Activated CD4-positive, alpha-beta T cell treated with anti-CD3 and anti-CD28 coated beads for 48 hours (primary cell): ENCODE measurements at regions not wholly inside any gene's neighbourhood (a gene's known extent, or its start where the extent isn't known, plus 50 kb on each side); places are given as distances from the start of the nearest gene placed in this dataset.
"Not testable (repeated sequence)": the region's sequence is repeated elsewhere in the genome, so short reads cannot be mapped to it uniquely, and the experiment has no call there.

ENCODE experiments used
- DNase-seq: peaks from one replicate; pipeline ENCODE4 v3.0.0-alpha.2; 2020

GRCh38 chr15:22684786-22685185, 101.7 kb upstream of the NIPA1 start:
- not testable (repeated sequence) for DNase-seq

GRCh38 chr15:22699881-22700280, 86.6 kb upstream of the NIPA1 start:
- DNase-seq, result not testable (repeated sequence)

- DNase-seq, result not testable (repeated sequence)
Measured at GRCh38 chr15:22710831-22711341, 75.6 kb upstream of the NIPA1 start.

- DNase-seq, result not testable (repeated sequence)
Measured at GRCh38 chr15:22713933-22714332, 72.5 kb upstream of the NIPA1 start.

DNA sequence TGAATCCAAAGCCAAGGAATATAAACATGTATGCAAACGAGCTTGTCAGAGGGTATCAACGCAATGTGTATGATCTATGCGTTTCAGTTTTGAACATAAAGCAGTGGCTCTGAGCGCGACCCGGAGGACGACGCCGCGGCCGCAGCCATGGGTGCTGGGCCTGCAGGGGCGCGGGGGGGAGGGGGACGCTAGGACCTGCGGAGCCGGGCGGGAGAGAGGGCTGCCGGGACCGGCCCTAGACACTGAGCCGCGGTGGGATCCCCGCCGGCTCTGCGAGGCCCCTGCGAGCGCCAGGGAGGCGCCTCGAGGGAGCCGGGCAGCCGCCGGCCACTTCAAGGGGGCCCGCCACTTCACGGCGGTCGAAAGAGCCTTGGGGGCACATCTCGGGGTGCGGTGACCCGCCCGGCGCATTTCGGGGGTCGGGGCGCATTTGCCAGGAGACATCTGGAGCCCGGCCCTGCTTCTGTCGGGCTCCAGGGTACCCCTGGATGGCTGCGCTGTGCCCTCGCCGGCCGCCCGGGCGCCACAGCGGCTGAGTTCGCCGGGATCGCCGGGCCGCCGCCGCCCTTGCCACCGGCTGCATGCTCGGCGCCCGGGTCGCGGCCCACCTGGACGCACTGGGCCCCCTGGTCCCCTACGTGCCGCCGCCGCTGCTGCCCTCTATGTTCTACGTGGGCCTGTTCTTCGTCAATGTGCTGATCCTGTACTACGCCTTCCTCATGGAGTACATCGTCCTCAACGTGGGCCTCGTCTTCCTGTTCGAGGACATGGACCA, 71.9 kb upstream of the NIPA1 start:
- not testable (repeated sequence) for DNase-seq

DNA sequence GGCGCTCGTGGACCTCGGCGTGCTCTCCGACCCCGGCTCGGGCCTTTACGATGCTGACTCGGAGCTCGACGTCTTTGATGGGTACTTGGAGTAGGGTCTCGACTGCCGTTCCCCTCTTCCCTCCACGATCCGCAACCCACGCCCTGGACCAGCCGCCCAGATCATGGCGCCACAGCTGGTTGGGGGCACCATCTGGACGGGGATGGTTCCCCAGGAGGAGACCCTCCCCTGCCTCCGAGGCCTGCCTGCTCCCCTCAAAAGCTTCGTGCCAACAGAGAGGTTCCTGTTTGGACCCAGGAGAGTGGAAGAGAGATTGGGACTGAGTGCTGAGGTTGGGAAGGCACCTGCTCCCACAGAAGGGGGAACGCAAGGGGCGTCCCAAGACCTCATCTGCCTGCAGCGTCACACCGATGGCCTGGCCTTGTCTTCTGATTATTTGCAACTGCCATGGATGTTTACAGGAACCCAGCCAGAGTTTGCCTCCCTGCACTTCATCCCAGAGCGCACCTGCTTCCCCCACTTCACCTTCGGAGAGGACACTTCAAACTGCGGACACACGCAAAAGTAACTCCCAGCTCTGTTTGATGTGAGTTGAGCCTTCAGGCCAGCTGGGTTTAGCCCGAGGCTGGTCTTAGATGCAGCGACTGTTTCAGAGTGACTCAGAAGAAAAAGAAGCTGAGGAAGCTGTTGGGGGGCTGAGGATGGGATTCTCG, 71.2 kb upstream of the NIPA1 start:
- DNase-seq, result not testable (repeated sequence)

GRCh38 chr15:22719980-22720379, 66.5 kb upstream of the NIPA1 start:
- not testable (repeated sequence) for DNase-seq

GRCh38 chr15:22726104-22726503, 60.3 kb upstream of the NIPA1 start:
- DNase-seq, result not testable (repeated sequence)

DNA sequence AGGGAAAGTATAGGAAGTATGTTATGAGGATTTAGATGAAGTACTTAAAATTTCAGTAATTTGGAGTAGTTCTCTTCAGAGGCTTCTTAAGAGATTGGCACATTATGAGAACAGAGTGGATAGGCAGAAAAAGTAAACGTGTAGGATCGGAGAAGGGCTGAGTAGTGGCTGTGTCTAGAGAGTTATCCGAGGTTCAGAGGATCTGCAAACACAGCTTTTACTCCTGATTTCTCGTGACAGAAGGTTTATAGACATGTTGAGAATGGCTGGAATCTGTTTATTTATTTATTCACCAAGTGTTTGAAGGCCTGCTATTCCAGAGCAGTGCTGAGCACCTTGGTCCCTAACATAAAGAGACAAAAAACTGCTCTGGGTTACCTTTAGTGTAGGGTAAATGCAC, 51.4 kb upstream of the NIPA1 start:
- not testable (repeated sequence) for DNase-seq

GRCh38 chr15:22735781-22736180, 50.7 kb upstream of the NIPA1 start:
- DNase-seq, result no peak

DNA sequence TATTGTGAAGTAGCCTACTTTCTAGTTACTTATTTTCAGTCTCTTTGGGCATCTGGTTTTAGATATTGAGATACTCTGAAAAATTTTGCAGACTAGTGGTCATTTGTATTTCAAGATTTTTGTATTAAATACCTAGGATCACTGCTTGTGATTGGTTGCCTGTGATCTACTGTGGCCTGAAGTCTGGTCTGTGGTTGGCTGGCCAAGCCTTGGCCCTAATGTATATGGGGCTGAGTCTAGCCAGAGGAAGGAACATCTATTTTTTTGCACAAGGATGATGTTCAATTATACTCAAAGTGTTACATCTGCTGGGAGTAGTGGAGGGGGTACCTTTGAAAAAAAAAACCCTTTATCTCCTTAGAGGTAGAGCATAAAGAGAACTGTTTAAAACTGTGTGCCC, 50.2 kb upstream of the NIPA1 start:
- DNase-seq, result not testable (repeated sequence)
